Activated T-cell treated with anti-CD3 and anti-CD28 coated beads, Interleukin-2, amount 50 U/mL, for 48 hours (primary cell): ENCODE measurements at regions not wholly inside any gene's neighbourhood (a gene's known extent, or its start where the extent isn't known, plus 50 kb on each side); places are given as distances from the start of the nearest gene placed in this dataset.
A peak's percentile ranks its signal among the peaks of the same experiment; 100 is the strongest.
"Not testable (repeated sequence)": the region's sequence is repeated elsewhere in the genome, so short reads cannot be mapped to it uniquely, and the experiment has no call there.

Experiments
- DNase-seq, 2 experiments: peaks; one replicate each; pipeline ENCODE4 v3.0.0-alpha.2; 2020

- DNase-seq, result no peak
These were observed 82.9 kb upstream of the APBB1IP start for GRCh38 chr10:26355241-26355640.

DNA sequence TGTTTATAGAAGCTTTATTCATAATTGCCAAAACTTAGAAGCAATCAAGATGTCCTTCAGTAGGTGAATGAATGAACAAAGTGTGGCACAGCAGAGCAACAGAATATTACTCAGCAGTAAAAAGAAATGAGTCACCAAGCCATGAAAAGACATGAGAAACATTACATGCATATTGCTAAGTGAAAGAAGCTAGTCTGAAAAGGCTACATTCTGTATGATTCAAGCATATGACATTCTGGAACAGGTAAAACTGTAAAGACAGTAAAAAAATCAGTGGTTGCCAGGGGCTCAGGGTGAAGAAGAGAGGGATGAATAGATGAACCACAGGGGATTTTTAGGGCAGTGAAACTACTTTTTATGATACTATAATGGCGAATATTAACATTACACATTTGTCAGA lies 80.9 kb upstream of the APBB1IP start:
- DNase-seq, result no peak

DNA sequence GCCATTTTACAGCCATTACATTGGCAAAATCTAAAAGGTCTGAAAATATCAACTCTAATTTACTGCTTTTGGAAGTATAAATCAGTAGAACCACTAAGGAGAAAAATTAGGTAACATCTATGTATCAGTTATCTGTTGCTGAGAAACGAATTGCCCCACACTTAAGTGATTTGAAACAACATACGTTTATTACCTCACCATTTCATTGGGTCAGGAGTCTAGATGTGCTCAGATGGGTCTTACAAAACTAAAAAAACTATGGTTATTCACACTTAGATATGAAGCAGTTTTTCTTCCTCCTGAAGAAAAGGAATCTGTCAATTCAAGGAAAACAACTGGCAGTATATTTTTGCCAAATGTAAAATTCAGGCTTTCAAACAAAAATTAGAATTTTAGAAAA lies 80.1 kb upstream of the APBB1IP start:
- no peak for DNase-seq

GRCh38 chr10:26359670-26360069 lies 78.5 kb upstream of the APBB1IP start:
- no peak for DNase-seq

GRCh38 chr10:26361351-26361750 lies 76.8 kb upstream of the APBB1IP start:
- DNase-seq, result no peak

DNA sequence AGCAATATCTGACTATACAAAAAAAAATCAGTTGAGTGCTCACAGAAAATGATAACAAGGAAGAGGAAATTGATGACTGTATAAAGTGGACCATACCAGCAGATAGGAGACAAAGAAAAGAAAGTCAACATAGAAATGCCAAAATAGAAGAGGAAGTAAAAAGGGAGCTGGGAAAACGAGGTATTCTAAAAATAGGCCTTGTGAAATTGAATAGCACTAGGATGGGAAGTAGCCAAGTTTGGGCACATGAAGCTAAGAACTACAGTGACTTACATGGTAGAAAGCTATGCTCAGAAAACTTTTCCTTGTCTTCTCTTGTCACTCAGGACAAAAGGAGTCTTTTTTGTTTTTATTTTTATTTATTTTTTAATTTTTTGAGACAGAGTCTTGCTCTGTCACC lies 76.2 kb upstream of the APBB1IP start:
- no peak for DNase-seq

GRCh38 chr10:26365681-26366358 lies 72.3 kb upstream of the APBB1IP start:
- no peak for DNase-seq

GRCh38 chr10:26367035-26367434 lies 71.1 kb upstream of the APBB1IP start:
- DNase-seq, result not testable (repeated sequence)

- peak; percentile 34 to 43 for DNase-seq
These were observed 70.4 kb upstream of the APBB1IP start for GRCh38 chr10:26367771-26368170.

DNA sequence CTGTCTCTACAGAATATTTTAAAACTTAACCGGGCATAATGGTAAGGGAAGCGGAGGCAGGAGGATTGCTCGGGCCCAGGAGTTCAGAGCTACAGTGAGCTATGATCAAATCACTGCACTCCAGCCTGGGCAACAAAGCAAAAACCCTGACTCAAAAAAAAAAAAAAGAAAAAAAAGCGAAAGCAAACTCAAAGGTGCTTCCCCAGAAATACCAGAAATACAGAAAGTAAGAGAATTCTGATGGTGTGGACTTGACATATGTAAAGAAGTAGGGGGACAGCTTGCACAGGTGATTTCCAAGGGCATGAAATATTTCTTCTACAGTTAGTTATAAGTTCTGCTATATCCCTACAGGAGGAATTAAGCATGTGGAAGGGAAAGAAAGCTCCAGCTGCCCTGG lies 69.7 kb upstream of the APBB1IP start:
- no peak for DNase-seq

DNA sequence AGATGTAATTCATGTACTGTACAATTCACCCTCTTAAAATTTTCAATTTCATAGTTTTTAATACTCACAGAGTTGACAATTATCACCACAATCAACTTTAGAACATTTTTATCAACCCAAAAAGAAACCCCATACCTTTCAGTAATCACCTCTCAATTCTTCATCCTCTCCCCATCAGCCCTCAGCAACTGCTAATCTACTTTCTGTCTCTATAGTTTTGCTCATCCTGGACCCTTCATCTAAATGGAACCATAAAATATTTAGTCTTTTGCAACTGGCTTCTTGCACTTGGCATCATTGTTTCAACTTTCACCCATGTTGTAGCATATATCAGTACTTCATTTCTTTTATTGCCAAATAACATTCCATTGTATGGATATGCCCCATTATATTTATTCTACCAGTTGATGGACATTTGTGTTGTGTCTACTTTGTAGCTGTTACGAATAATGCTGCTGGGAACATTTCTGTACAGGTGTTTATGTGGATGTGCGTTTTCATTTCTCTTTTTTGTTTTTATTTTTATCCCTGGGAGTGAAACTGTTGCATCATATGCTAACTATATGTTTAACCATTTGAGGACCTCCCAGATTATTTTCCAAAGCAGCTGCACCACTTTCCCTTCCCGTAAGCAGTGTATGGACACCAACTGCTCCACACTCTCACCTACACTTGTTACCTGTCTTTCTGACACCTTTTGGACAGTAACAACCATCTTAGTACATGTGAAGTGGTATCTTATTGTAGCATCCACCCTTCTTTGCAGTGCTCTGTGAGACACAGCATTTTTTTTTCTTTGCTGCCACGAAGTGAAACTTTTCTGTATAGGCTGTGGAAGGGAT lies 65.4 kb upstream of the APBB1IP start:
- DNase-seq, result no peak

DNA sequence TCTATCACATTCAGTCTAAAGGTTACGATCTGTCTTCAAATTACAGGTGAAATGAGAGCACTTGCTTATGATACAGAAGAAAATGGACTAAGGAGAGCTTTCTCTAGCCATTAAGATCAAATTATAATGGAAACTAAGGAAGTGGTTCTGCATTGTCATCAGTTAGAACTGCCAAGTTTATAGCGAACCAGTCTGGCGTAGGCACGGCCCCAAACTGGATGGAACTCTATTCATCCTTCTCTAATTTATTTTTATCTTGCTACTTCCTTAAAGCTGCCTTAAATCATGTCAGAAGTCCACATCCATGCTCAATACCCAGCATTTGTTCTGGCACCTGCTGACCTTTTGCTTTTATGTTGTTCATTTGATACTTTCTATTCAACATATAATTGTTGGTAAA lies 63.7 kb upstream of the APBB1IP start:
- no peak for DNase-seq

GRCh38 chr10:26377224-26377810 lies 60.8 kb upstream of the APBB1IP start:
- DNase-seq, result not testable (repeated sequence)

- no peak for DNase-seq
These were observed 59.3 kb upstream of the APBB1IP start for GRCh38 chr10:26378861-26379294.

GRCh38 chr10:26380815-26381214 lies 57.3 kb upstream of the APBB1IP start:
- DNase-seq, result no peak

GRCh38 chr10:26381986-26382385 lies 56.2 kb upstream of the APBB1IP start:
- no peak for DNase-seq

DNA sequence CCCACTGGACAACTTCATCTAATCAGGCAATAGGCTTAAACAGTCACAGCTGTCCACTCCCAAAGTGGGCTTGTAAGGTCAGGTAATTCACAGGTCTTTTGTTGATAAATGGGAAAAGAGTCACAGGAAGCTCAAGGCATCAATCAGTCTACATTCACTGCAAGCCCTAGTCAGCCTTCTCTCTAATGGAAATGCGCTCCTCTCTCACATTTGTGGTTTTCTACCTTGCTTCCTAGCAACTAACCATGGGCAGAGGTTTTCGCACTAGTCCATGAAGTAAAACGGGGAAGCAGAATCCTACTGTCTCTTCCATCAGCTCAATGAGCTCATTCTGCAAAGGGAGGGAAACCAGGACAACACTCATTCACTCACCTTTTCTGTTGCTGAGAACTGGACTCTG lies 53.5 kb upstream of the APBB1IP start:
- DNase-seq, result no peak

DNA sequence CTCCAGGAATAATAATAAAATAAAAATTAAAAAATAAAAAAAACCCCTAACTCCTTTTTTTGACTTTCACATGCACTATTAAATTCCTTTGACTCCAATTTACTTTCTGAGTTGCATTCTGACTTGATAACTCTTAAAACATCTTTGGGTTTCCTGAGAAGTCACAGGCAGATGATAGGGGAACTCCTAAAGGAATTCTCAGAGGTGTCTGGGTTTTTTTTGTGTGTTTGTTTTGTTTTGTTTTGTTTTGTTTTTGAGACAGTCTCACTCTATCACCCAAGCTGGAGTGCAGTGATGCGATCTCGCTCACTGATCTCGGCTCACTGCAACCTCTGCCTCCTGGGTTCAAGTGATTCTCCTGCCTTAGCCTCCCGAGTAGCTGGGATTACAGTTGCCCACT lies 52.7 kb upstream of the APBB1IP start:
- DNase-seq, result no peak

DNA sequence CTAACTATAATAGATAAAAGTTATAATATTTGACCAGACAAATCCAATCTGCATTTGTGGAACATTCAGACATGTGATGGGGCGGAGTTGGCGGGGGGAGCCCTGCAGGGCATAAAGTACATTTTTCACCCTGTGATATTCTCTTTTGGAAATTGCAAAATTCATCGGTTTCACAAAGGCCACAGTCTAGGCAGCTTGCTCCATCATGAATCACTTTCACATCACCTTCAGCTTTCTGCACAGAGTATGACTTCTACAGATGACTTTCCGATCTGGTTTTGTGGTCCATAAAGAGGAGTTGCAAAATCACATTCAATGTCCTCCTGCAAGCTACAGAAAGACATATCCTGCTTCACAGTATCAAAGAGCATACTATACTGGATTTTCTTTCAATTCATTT lies 51.4 kb upstream of the APBB1IP start:
- DNase-seq, result no peak
